GM12892 (cell line): ENCODE measurements at regions not wholly inside any gene's neighbourhood (a gene's known extent, or its start where the extent isn't known, plus 50 kb on each side); places are given as distances from the start of the nearest gene placed in this dataset.

Source experiments
- DNase-seq: peaks from one replicate; pipeline ENCODE4 v3.0.0; 2011; ENCODE audit not compliant: insufficient read length
- FAIRE-seq: peaks from 2 replicates; lab custom pipeline; 2011; peaks lifted over from hg19 to GRCh38; lab: Jason Lieb, UNC
- POLR2A ChIP-seq: IDR thresholded peaks from 2 replicates; pipeline ENCODE4 v1.6.1; 2011; ENCODE audit warnings: low read depth, low read length, control low read depth
- POLR2AphosphoS5 ChIP-seq: IDR thresholded peaks from 2 replicates; pipeline ENCODE4 v1.6.1; 2011; ENCODE audit warnings: low read depth, low read length, control low read depth
- TAF1 ChIP-seq: IDR thresholded peaks from 2 replicates; pipeline ENCODE4 v1.6.1; 2011; ENCODE audit warnings: low read depth, mild to moderate bottlenecking, control low read depth, low read length, borderline replicate concordance

GRCh38 chr22:48653929-48654328, 1173.7 kb downstream of the BRD1 start:
- no peak for DNase-seq
- no peak for FAIRE-seq
- TF ChIP-seq TAF1, result no peak
- TF ChIP-seq POLR2A, result no peak
- no peak for TF ChIP-seq POLR2AphosphoS5

GRCh38 chr22:48653306-48653705, 1174.4 kb downstream of the BRD1 start:
- TF ChIP-seq POLR2AphosphoS5 (no peak), POLR2A (no peak), TAF1 (no peak)

GRCh38 chr22:48652796-48653195, 1174.9 kb downstream of the BRD1 start:
- DNase-seq (no peak), FAIRE-seq (no peak)
- TF ChIP-seq POLR2A (no peak), POLR2AphosphoS5 (no peak), TAF1 (no peak)

More at GRCh38 chr22:48653306-48653705, 1174.4 kb downstream of the BRD1 start:
- no peak for DNase-seq
- no peak for FAIRE-seq

- no peak for TF ChIP-seq POLR2A
- TF ChIP-seq POLR2AphosphoS5, result no peak
- FAIRE-seq, result no peak
- DNase-seq, result no peak
Observed at GRCh38 chr22:48651981-48652538, 1175.6 kb downstream of the BRD1 start.

GRCh38 chr22:48651036-48651890, 1176.4 kb downstream of the BRD1 start:
- FAIRE-seq (no peak), DNase-seq (no peak)
- TF ChIP-seq POLR2A (no peak), TAF1 (no peak), POLR2AphosphoS5 (no peak)

- DNase-seq (no peak), FAIRE-seq (no peak)
- TF ChIP-seq TAF1, result no peak
- TF ChIP-seq POLR2A, result no peak
- no peak for TF ChIP-seq POLR2AphosphoS5
Observed at GRCh38 chr22:48650323-48651035, 1177.2 kb downstream of the BRD1 start.

- FAIRE-seq (no peak), DNase-seq (no peak)
- no peak for TF ChIP-seq POLR2A
- no peak for TF ChIP-seq TAF1
- TF ChIP-seq POLR2AphosphoS5, result no peak
Observed at GRCh38 chr22:48649466-48649865, 1178.2 kb downstream of the BRD1 start.

- DNase-seq (no peak), FAIRE-seq (no peak)
- TF ChIP-seq TAF1 (no peak), POLR2AphosphoS5 (no peak), POLR2A (no peak)
Observed at GRCh38 chr22:48649031-48649430, 1178.6 kb downstream of the BRD1 start.

- no peak for FAIRE-seq
- TF ChIP-seq TAF1 (no peak), POLR2AphosphoS5 (no peak)
Observed at GRCh38 chr22:48647606-48648515, 1179.8 kb downstream of the BRD1 start.

GRCh38 chr22:48647051-48647450, 1180.6 kb downstream of the BRD1 start:
- no peak for FAIRE-seq
- DNase-seq, result no peak
- TF ChIP-seq POLR2A, result no peak
- TF ChIP-seq POLR2AphosphoS5, result no peak
- TF ChIP-seq TAF1, result no peak

More at GRCh38 chr22:48647606-48648515, 1179.8 kb downstream of the BRD1 start:
- no peak for DNase-seq
